ENCODE measurements at regions not wholly inside any gene's neighbourhood (a gene's known extent, or its start where the extent isn't known, plus 50 kb on each side); places are given as distances from the start of the nearest gene placed in this dataset.

- DNase-seq (ENCODE audit: low read depth), result peak; percentile 86
- TF ChIP-seq, protein P1, sequence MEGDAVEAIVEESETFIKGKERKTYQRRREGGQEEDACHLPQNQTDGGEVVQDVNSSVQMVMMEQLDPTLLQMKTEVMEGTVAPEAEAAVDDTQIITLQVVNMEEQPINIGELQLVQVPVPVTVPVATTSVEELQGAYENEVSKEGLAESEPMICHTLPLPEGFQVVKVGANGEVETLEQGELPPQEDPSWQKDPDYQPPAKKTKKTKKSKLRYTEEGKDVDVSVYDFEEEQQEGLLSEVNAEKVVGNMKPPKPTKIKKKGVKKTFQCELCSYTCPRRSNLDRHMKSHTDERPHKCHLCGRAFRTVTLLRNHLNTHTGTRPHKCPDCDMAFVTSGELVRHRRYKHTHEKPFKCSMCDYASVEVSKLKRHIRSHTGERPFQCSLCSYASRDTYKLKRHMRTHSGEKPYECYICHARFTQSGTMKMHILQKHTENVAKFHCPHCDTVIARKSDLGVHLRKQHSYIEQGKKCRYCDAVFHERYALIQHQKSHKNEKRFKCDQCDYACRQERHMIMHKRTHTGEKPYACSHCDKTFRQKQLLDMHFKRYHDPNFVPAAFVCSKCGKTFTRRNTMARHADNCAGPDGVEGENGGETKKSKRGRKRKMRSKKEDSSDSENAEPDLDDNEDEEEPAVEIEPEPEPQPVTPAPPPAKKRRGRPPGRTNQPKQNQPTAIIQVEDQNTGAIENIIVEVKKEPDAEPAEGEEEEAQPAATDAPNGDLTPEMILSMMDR (IDR thresholded peaks at IDR 0.05; ENCODE audit: insufficient read depth, low read depth, low read length, missing control alignments), result no peak
- H3K4me3 ChIP-seq (ENCODE audit: low read length), result no peak overlapping the region
Measured at GRCh38 chr12:127270193-127270592, 996.8 kb upstream of the TMEM132C start.

DNA sequence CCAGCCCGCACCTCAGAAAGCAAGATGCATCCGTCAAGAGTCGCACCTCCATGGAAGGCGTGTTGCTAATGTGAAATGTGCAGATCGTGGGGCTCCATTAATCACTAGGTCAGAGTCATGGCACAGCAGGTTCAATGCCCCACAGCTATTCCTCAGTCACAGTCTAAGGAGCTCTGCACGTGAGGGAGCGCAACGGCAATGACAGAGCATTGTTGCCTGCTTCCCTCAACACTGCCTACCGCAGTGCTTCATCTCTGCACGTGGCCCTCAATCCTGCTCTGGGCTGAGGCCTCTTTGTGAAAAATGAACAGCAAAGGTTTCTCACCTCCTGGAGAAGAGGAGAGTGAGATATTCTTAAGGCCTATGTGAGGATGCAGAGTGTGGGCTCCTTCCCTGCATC is 995.2 kb upstream of the TMEM132C start:
- TF ChIP-seq, protein P1 (IDR thresholded peaks at IDR 0.05; ENCODE audit: insufficient read depth, low read depth, low read length, missing control alignments), result no peak
- no peak for DNase-seq (ENCODE audit: low read depth)
- H3K4me3 ChIP-seq (ENCODE audit: low read length), result no peak overlapping the region

DNA sequence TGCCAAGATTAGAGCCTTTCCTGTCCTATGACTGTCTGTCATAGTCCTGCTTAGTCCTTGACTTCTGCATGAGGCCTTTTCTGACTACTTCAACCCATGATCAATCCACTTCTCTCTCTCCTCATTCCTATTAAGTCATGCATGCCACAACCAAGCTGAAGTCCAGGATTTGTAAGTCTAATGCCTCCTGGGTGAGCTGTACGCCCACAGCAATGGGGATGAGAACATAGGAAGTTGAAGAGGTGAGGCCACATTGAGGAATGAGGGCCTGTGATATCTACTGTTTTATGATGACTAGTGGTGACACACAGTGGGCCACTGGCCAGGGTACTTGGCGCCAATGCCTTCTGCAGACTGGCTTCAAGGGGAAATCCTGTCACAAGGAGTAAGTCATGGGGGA is 994.1 kb upstream of the TMEM132C start:
- H3K4me3 ChIP-seq (ENCODE audit: low read length), result no peak overlapping the region
- TF ChIP-seq, protein P1 (IDR thresholded peaks at IDR 0.05; ENCODE audit: insufficient read depth, low read depth, low read length, missing control alignments), result no peak
- peak; percentile 95 for DNase-seq (ENCODE audit: low read depth)

DNA sequence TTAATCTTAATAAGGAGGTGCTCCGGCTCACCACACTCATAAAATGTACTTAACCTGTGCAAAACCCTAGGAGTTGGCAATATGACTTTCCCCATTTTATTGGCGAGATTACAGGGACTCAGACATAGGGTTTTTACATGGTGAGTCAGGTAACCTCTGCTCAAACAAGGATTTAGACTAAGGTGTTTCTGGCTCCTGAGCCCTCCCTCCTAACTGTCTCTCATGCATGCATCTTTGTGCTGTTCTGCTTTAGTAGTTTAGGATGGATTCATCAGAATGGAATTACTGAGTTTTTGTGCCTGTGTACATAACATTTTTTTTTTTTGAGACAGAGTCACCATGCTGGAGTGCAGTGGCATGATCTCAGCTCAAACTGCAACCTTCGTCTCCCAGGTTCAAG is 993.3 kb upstream of the TMEM132C start:
- DNase-seq (ENCODE audit: low read depth), result peak; percentile 82
- no peak overlapping the region for H3K4me3 ChIP-seq (ENCODE audit: low read length)
- TF ChIP-seq, protein P1 (IDR thresholded peaks at IDR 0.05; ENCODE audit: insufficient read depth, low read depth, low read length, missing control alignments), result no peak

DNA sequence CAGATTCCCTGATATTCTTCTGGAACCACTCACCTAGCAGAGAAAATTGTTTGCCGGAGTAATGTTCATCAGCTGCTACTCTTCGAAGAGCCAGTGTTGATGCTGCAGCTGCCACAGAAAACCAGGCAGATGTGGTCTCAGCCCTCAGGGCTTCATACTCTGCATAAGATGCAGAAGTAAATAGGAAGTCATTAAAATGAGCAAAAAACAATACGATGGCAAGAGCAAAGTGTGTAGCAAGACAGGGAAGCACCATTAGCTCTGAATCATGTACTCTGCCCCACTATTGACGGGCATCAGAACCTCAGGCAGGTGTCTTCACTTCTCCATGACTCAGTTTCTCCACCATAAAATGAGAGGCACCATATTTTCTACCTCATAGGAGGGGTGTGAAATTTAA is 991.6 kb upstream of the TMEM132C start:
- TF ChIP-seq, protein P1 (IDR thresholded peaks at IDR 0.05; ENCODE audit: insufficient read depth, low read depth, low read length, missing control alignments), result no peak
- H3K4me3 ChIP-seq (ENCODE audit: low read length), result no peak overlapping the region
- DNase-seq (ENCODE audit: low read depth), result no peak

GRCh38 chr12:127277882-127278281 is 989.1 kb upstream of the TMEM132C start:
- DNase-seq (ENCODE audit: low read depth), result no peak
- no peak overlapping the region for H3K4me3 ChIP-seq (ENCODE audit: low read length)
- TF ChIP-seq, protein P1 (IDR thresholded peaks at IDR 0.05; ENCODE audit: insufficient read depth, low read depth, low read length, missing control alignments), result no peak

DNA sequence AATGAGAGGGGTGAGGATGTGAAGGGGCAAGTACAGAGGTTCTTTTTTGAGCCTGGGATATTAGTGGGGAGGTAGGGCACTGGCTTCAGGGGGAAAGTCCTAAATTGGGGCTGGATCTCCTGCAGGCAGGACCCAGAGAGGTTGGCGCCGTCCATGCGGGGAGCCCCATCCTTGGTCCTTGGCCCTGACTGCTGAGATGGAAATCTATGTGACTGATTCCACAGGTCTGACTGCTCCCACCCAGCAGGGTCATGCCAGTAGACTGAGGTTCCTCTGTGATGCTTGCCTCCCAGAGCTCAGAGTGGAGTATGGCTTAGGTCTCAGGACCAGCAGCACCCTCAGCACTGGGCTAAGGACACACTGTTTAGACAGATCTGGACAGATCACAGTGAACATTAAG is 988.6 kb upstream of the TMEM132C start:
- DNase-seq (ENCODE audit: low read depth), result no peak
- no peak overlapping the region for H3K4me3 ChIP-seq (ENCODE audit: low read length)
- TF ChIP-seq, protein P1 (IDR thresholded peaks at IDR 0.05; ENCODE audit: insufficient read depth, low read depth, low read length, missing control alignments), result no peak

Data from epithelial cell of esophagus (primary cell).